ENCODE measurements at regions not wholly inside any gene's neighbourhood (a gene's known extent, or its start where the extent isn't known, plus 50 kb on each side); places are given as distances from the start of the nearest gene placed in this dataset.
"Not testable (repeated sequence)": the region's sequence is repeated elsewhere in the genome, so short reads cannot be mapped to it uniquely, and the experiment has no call there.

DNA sequence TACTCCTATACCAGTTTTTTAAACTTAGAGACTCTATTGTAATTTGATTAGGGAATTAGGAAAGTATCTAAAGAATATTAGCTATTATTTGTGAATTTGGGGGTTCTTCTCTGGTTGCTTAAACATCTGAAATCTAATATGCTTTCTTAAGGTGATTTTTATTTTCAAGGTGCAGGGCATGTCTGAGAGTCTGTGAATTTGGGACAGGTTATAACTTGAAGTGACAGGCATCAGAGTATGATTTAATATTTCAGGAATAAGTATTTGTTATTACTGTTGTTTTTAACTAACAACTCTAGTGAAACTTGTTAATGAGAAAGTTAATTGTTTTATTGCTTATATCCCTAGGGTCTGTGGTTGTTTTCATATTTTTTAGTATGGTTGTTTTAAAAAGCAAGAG is 321.6 kb upstream of the EPHA3 start:
- DNase-seq (ENCODE audit: low read depth, low spot score), result no peak
- in situ Hi-C loops (cut with HindIII; ENCODE audit: low pct_unique_long_range_greater_than_20kb, low sequenced_read_pairs), result no loop called here

DNA sequence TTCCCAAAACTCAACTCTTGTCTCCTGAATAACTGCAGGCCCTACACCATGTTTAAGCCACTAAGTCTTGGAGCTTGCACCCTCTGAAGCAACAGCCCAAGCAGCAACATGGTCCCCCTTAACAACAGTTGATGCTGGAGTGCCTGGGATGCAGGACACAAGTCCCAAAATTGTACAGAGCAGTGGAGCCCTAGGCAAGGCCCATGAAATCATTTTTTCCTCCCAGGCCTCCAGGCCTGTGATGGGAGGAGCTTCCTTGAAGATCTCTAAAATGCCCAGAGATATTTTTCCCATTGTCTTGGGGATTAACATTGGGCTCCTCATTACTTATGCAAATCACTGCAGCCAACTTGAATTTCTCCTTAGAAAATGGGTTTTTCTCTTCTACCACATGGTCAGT is 311.9 kb upstream of the EPHA3 start:
- no peak for DNase-seq (ENCODE audit: low read depth, low spot score)
- in situ Hi-C loops (cut with HindIII; ENCODE audit: low pct_unique_long_range_greater_than_20kb, low sequenced_read_pairs), result no loop called here

DNA sequence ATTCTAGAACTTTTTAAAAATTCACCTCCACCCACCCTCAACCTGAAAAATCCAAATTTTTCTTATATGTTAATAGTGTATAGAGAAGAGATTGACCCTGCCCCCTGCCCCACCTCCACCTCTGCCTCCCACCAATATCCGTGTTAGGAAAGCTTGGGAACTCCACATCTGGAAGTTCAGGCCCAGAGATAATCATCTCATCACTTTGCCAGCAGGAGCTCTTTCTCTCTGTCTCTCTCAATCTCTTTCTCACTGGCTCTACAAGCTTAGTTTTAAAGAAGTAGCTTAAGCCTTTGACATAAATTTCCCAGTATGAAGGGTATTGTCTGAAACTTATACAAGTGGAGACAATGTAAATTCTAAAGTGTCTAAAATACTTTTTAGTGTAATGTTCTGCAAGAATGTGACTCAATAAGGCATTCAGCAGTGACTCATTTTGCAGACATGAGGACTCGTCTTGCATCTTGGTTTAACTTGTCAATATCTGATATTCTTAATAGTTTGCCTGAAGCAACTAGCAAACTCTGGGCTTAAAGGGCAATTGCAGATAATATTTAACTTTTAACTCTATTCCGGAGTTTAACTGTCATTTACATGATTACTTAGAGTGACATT is 299.8 kb upstream of the EPHA3 start:
- in situ Hi-C loops (cut with HindIII; ENCODE audit: low pct_unique_long_range_greater_than_20kb, low sequenced_read_pairs), result no loop called here
- DNase-seq (ENCODE audit: low read depth, low spot score), result no peak

DNA sequence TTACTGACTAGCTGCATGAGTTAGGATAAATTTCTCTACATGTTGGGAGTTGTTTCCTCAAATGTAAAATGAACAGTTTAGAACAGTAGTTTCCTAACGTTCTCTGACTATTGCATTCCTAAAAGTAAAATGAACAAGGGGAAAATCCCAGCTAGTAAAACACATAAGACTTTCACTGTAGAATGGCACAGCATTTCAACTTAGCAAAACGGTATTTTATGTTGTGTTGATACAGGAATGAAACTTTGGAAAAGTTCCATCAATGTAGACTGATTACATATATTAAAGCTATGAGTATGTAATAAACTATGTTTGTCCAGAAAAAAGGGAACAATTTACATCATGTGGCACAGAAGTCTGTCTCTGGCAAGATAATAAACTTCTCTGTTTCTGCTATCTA is 297.4 kb upstream of the EPHA3 start:
- in situ Hi-C loops (cut with HindIII; ENCODE audit: low pct_unique_long_range_greater_than_20kb, low sequenced_read_pairs), result no loop called here
- no peak for DNase-seq (ENCODE audit: low read depth, low spot score)

DNA sequence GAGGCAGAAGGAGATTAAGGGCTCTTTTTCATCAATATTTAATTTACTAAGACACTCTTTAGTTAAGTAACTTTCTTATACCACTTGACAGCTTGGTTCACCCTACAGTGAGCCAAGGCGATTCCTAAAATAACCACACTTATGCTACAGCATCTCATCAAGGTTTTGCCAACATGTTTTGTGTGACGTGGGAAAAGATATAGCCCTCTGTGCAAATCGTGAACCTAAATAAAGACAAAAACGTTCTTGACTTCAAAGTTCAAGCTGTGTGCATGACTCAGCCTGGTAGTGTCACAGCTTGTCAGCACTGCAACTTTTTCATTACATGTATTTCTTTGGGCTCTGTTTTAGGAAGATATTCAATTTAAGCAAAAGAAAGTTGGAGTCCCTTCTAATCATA is 297.0 kb upstream of the EPHA3 start:
- DNase-seq (ENCODE audit: low read depth, low spot score), result no peak
- in situ Hi-C loops (cut with HindIII; ENCODE audit: low pct_unique_long_range_greater_than_20kb, low sequenced_read_pairs), result no loop called here

DNA sequence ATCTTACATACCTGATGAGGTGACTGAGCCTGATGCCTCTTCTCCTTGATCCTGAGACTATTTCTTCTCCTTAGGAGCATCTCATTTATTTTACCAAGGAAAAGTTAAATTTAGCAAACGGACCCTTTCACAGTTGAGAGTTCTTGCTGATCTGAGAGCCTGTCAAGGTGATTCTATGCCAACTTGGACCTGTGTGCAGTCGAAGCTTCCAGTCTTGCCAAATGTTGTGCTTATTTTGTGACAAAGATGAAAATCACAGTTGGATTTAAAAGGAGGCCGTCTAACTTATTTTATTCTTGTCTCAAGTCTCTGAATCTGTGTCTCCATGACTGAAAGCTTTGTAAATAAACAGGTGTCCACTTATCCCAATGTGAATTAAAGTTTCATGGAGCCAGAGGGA is 296.3 kb upstream of the EPHA3 start:
- no peak for DNase-seq (ENCODE audit: low read depth, low spot score)
- in situ Hi-C loops (cut with HindIII; ENCODE audit: low pct_unique_long_range_greater_than_20kb, low sequenced_read_pairs), result no loop called here

DNA sequence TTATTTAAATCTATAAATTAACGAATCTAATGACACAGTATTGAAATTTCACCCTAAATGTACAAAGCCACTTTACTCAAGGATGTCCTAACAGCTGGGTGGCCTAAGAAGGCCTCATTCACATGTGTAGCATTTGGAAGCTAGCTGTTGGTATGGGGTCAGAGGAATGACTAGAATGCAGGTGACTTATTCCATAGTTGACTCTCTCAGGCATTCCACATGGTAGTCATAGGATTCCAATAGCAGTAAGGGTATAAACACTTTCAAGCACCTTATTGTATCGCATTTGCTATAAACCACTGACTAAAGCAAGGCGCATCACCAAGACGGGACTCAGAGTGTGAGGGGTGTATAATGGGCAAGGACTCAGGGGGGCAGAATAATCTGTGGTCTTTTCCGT is 294.8 kb upstream of the EPHA3 start:
- in situ Hi-C loops (cut with HindIII; ENCODE audit: low pct_unique_long_range_greater_than_20kb, low sequenced_read_pairs), result no loop called here

DNA sequence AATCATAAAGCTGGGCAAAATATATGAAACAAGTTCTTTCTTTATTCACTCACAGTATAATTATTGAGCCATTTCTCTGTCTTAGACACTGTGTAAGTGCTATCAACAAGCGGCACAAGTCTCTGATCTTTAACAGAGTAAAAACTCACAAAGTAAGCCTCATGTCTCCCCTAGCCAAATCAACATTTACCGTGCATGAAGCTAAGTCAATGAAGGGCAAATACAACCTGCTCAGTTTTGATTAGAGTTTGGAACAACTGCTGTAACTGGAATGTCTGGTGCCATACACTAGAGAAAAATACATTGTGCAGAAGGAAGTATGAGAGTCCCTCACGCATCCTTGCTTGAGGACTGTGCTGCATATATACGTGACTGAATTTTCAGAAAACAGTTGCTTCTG is 291.0 kb upstream of the EPHA3 start:
- in situ Hi-C loops (cut with HindIII; ENCODE audit: low pct_unique_long_range_greater_than_20kb, low sequenced_read_pairs), result no loop called here
- DNase-seq (ENCODE audit: low read depth, low spot score), result no peak

More for the DNA sequence above, 294.8 kb upstream of the EPHA3 start:
- no peak for DNase-seq (ENCODE audit: low read depth, low spot score)

DNA sequence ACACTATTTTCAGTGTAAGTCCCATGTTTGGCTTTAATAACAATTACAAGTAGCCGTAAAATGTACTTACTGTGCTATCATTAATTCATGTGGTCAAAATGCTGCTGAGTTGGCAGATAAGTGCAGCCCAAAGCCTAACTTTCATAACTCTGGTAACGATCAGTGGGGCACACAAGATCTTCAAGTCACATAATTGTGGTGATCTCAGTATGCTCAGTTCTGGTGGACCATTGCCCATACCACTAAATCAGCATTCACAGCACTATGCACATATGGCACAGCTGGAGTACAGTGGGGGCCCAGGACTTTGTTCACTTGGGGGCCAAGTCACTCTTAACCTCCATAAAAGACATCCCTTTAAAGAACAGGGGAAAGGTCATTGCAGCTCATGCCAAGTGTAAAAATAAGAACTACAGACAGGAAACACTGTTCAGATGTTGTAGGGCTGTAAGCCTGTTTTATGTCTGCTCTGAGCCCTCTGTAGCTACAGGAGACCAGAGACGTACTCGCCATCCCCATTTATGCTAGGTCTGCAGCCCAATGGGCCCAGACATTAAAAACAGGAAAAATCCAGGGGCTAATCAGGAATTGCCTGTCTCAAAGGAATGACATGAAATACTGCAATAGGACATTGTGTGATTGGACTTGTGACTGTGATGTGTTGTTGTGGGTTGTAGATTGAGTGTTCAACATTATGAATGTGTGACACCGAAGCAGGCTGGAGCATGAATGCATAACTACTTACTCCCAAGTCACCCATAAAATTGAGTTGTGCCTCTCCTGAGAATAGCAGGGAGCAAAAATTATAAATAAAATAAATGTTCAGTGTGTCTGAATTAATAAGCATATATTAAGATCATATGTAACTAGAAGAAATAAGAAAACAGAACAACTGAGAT is 282.5 kb upstream of the EPHA3 start:
- DNase-seq (ENCODE audit: low read depth, low spot score), result no peak
- in situ Hi-C loops (cut with HindIII; ENCODE audit: low pct_unique_long_range_greater_than_20kb, low sequenced_read_pairs), result no loop called here

DNA sequence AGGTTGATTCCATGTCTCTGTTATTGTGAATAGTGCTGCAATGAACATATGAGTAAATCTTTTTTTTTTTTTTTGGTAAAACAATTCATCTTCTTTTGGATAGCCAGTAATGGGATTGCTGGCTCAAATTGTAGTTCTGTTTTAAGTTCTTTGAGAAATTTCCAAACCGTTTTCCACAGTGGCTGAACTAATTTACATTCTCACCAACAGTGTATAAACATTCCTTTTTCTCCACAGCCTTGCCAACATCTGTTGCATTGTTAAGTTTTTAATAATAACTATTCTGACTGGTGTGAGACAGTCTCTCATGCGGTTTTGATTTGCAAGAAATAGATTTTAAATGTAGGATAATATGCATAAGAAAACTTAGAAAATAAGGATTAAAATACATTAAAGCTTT is 279.0 kb upstream of the EPHA3 start:
- in situ Hi-C loops (cut with HindIII; ENCODE audit: low pct_unique_long_range_greater_than_20kb, low sequenced_read_pairs), result no loop called here
- no peak for DNase-seq (ENCODE audit: low read depth, low spot score)

DNA sequence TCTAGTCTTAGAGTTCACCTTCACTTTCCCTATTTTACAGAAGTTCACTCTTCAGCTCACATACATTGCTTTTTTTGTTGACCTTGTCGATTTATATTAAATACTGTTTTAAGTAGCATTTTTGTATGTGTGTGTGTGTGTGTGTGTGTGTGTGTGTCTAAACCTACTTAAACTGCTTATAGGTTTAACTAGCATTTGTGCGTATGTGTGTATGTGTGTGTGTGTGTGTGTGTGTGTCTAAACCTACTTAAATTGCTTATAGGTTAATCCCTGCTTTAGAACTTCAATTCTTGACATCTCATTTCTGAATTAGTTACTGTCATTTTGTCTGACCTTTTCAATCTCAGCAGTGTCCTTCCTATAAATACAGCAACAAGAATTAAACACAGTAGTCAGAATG is 254.8 kb upstream of the EPHA3 start:
- in situ Hi-C loops (cut with HindIII; ENCODE audit: low pct_unique_long_range_greater_than_20kb, low sequenced_read_pairs), result no loop called here
- DNase-seq (ENCODE audit: low read depth, low spot score), result no peak

DNA sequence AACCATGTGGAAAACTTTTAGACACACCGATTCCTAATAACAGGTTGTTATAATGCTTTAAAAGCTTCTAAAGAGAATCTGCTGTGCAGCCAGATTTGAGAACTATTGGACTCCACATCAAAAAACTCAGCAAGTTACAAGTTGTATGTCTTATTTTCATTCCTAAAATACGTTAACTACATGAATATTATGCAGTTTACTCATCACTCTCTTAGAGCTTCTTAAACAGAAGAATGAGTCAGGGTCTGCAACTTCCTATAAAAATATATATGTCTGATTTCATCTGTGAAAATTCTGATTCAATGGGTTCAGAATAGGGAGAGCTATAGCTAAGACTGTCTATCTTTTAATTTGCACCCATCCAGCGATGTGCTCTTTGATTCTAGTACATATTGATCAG is 244.2 kb upstream of the EPHA3 start:
- in situ Hi-C loops (cut with HindIII; ENCODE audit: low pct_unique_long_range_greater_than_20kb, low sequenced_read_pairs), result no loop called here
- DNase-seq (ENCODE audit: low read depth, low spot score), result no peak

DNA sequence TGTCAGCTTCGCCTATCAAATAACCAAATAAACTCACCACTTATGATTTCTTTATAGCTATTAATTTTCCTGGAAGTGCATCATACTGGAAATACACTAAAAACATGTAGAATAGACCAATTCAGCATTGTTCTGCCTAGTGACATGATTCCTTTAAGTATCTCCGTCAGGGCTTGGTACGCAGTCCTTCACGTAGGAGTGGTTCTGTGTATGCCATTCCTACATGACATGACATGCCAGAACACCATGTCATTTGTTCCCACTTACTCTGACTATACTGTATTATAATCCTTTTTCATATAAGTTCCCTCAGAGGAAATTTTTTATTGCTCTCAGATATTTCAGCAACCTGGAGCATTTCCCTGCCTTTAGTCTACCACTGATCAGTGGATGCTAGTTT is 230.7 kb upstream of the EPHA3 start:
- in situ Hi-C loops (cut with HindIII; ENCODE audit: low pct_unique_long_range_greater_than_20kb, low sequenced_read_pairs), result no loop called here
- no peak for DNase-seq (ENCODE audit: low read depth, low spot score)

DNA sequence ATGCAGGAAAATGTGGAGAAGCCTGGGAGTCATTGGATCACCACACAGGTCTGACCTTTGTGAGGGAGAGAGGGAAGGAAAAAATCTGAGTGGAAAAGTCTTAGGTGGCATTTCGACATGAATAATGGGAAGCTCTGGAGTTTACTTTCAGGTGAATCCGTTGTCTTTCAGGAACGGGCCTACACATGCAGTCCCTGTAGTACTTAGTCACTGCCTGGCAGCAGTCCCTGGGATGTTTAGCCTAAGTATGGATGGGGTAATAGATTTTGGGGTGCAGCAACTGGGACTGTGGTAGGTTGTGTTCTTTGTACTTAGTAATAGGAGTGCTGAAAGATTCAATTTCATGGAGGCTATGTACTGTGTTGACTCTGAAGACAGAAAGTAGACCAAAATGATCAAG is 227.5 kb upstream of the EPHA3 start:
- in situ Hi-C loops (cut with HindIII; ENCODE audit: low pct_unique_long_range_greater_than_20kb, low sequenced_read_pairs), result no loop called here
- no peak for DNase-seq (ENCODE audit: low read depth, low spot score)

DNA sequence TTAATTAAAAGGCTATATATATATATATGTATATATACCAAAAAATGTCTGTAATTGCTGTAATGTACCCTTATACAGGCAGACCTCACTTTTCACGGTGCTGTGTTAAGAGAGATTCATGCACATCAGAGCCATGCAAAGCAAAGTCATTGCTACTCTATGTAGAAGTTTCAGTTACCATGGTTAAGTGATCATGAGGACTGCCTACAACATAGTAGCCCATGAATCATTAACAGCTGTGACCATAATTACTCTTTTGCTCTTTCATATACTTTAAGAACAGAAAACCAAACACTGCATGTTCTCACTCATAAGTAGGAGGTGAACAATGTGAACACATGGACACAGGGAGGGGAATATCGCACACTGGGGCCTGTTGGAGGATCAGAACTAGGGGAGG is 225.3 kb upstream of the EPHA3 start:
- DNase-seq (ENCODE audit: low read depth, low spot score), result no peak
- in situ Hi-C loops (cut with HindIII; ENCODE audit: low pct_unique_long_range_greater_than_20kb, low sequenced_read_pairs), result no loop called here

DNA sequence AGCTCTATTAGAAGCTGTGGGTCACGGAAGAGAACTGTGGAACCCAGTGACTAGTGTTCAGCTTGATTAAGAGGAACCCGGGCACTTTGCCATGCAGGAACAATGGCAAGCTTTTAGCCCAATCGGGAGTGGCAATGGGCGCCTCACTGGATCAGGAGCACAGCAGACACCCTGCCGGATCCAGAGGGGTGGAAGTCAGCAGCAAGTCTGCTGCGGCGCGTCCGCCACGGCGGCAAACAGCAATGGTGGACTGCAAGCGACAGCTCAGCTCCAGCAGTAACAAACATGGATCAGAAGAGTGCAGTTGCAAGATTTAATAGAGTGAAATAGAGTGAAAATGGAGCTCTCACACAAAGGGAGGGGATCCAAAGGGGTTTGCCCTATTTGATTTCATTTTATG is 220.8 kb upstream of the EPHA3 start:
- DNase-seq (ENCODE audit: low read depth, low spot score); in situ Hi-C loops (cut with HindIII; ENCODE audit: low pct_unique_long_range_greater_than_20kb, low sequenced_read_pairs): not testable (repeated sequence)

DNA sequence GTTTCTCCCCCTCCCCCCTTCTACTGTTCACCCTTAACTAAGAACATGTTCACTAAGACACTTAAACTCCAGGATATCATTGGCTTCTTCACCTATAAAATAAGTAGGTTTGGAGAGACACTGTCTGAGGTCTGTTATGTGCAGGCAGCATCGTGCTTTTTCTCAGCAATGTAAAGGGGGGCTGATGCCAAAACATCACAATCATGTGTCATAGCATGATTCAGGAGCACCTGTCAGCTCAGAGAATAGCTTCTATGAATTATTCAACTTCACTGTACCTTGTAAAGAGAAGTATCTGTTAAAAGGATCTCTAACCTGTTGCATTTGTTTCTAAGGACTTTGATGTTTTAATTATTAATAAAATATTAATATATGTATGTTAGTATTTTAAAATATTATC is 211.4 kb upstream of the EPHA3 start:
- in situ Hi-C loops (cut with HindIII; ENCODE audit: low pct_unique_long_range_greater_than_20kb, low sequenced_read_pairs), result no loop called here
- no peak for DNase-seq (ENCODE audit: low read depth, low spot score)

DNA sequence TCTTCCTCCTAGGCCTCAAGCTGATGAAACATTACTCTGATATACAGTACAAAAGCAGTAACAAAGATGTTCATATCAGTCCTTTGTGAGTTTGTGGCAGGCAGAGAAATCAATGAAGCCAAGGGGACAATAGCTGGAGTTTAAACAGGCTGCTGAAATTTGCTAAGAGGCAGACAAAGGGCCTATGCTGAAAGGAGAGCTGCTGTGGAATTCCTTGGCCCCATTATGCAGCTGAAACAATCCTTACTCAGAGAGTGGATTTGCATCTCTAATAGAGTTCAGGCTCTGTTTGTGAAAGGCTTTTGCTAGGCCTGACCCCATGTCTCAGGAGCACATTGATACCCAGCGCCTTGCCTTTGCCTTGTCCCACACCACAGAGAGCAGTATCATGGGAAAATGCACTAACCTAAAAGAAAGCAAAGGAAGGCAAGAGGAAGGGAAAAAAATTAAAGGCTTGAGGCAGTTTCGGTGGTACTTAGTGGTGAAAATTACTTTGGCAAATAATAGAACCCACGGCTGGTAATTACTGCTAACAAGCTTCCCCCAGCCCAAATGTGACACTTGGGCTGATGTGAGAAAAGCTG is 195.0 kb upstream of the EPHA3 start:
- in situ Hi-C loops (cut with HindIII; ENCODE audit: low pct_unique_long_range_greater_than_20kb, low sequenced_read_pairs), result no loop called here
- DNase-seq (ENCODE audit: low read depth, low spot score), result peak; percentile 24

DNA sequence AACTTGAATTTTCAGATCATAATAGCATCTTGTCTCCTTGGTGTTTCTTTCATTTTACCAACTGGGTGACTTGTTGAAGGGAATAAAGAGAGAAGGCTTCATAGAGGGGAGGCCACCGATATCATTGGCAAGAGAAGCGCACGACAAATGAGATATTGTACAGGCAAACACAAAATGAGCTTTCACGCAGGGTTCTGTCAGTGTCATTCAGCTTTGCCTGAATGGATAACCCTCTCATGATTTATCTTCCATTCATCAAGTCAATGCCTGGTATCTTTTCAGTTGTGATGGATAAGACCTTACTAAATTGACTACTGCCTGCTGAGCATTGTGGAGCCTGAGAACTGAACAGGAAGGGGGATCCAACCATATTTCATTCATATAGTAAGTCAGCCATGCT is 188.6 kb upstream of the EPHA3 start:
- in situ Hi-C loops (cut with HindIII; ENCODE audit: low pct_unique_long_range_greater_than_20kb, low sequenced_read_pairs), result no loop called here
- DNase-seq (ENCODE audit: low read depth, low spot score), result no peak
